GM10248 (cell line): ENCODE measurements at regions not wholly inside any gene's neighbourhood (a gene's known extent, or its start where the extent isn't known, plus 50 kb on each side); places are given as distances from the start of the nearest gene placed in this dataset.
"Not testable (repeated sequence)": the region's sequence is repeated elsewhere in the genome, so short reads cannot be mapped to it uniquely, and the experiment has no call there.

Source experiments
- CTCF ChIA-PET: fragments of 300-600 bp; sonication (Branson Sonifier 250); formaldehyde crosslinking; extraction: SDS; loops from one replicate; lab custom pipeline; 2021; ENCODE audit warnings: antibody characterized with exemption; lab: Yijun Ruan, JAX
- POLR2A ChIA-PET: fragments of 350-650 bp; sonication (Branson Sonifier 250); formaldehyde crosslinking; extraction: SDS; loops from one replicate; lab custom pipeline; 2020; ENCODE audit warnings: antibody characterized with exemption; lab: Yijun Ruan, JAX
- DNase-seq: peaks from one replicate; pipeline ENCODE4 v3.0.0; 2012; ENCODE audit errors: extremely low spot score
- CTCF ChIP-seq: IDR thresholded peaks from 2 replicates; pipeline ENCODE4 v1.5.1; 2012; ENCODE audit warnings: mild to moderate bottlenecking, low read depth; ENCODE audit errors: extremely low read depth, missing control alignments, control extremely low read depth

GRCh38 chr2:106332054-106332453 is 136.2 kb downstream of the RGPD3 start:
- CTCF ChIA-PET: no interaction called here
- POLR2A ChIA-PET: no interaction called here
- DNase-seq: no peak
- no peak for TF ChIP-seq CTCF

GRCh38 chr2:106330384-106331261 is 136.5 kb upstream of the UXS1 start:
- DNase-seq, POLR2A ChIA-PET, CTCF ChIA-PET: not testable (repeated sequence)

- CTCF ChIA-PET: interaction anchor here (1.0 kb wide), 1 partner anchor 223 kb away, joined by 3 read pairs; no protein-coding TSS in a partner anchor
- DNase-seq: no peak
- POLR2A ChIA-PET: no interaction called here
- TF ChIP-seq CTCF: no peak
Measured at GRCh38 chr2:106323337-106324013, 129.4 kb upstream of the UXS1 start.

GRCh38 chr2:106322281-106322680 is 128.2 kb upstream of the UXS1 start:
- no peak for TF ChIP-seq CTCF
- no peak for DNase-seq
- POLR2A ChIA-PET: no interaction called here
- CTCF ChIA-PET: no interaction called here

- DNase-seq, POLR2A ChIA-PET: not testable (repeated sequence)
- CTCF ChIA-PET: interaction anchor here (1.1 kb wide), 1 partner anchor 20 kb away, joined by 3 read pairs; no protein-coding TSS in a partner anchor
Measured at GRCh38 chr2:106320439-106320838, 126.3 kb upstream of the UXS1 start.

GRCh38 chr2:106316915-106317314 is 122.8 kb upstream of the UXS1 start:
- ChIA-PET CTCF (no interaction called here), POLR2A (no interaction called here)
- DNase-seq: no peak
- no peak for TF ChIP-seq CTCF

GRCh38 chr2:106314444-106314843 is 120.3 kb upstream of the UXS1 start:
- no peak for TF ChIP-seq CTCF
- no peak for DNase-seq
- CTCF ChIA-PET: no interaction called here
- POLR2A ChIA-PET: no interaction called here

- no peak for TF ChIP-seq CTCF
- CTCF ChIA-PET: no interaction called here
- no peak for DNase-seq
- POLR2A ChIA-PET: no interaction called here
Measured at GRCh38 chr2:106311041-106311370, 116.9 kb upstream of the UXS1 start.
